IPS-NIHi11 (cell line): ENCODE measurements at regions not wholly inside any gene's neighbourhood (a gene's known extent, or its start where the extent isn't known, plus 50 kb on each side); places are given as distances from the start of the nearest gene placed in this dataset.

Experiments
- DNase-seq: peaks from one replicate; pipeline ENCODE4 v3.0.0; 2012; ENCODE audit warnings: mixed read lengths, low spot score

DNA sequence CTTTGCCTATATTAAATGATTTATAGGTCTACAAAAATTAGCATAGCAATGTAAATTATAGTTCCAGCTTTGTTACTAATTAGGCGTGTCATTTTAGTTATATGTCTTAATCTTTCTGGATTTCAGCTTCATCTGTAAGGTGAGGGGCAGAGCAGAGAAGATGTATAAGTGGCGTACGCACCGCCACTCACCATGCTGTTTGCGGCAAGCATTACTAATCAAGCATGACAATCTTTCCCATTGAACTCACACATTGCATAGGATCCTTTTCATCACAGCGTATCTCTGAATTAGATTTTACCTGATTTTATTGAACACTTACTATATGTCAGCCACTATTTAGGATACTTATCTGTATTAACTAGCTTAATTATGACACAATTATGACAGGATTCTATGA is 183.6 kb upstream of the DLGAP1 start:
- DNase-seq = no peak

DNA sequence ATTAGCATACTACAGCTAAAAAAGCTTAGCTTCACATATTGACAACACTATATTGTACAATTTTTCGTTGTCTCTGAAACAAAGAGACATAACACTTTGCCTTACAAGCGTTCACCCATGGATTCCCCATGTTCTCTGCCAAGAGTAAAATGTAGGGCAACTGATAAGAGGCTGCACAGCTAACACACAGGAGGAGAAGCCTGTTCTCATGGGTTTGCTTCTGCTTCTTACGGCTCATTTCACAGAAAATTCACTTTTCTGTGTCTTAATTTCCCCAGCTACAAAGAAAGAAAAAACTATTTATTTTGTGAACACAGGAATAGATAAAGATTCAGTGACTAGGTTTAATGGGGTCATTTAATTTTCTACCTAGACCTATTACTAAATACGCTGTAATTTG is 182.8 kb upstream of the DLGAP1 start:
- no peak for DNase-seq

DNA sequence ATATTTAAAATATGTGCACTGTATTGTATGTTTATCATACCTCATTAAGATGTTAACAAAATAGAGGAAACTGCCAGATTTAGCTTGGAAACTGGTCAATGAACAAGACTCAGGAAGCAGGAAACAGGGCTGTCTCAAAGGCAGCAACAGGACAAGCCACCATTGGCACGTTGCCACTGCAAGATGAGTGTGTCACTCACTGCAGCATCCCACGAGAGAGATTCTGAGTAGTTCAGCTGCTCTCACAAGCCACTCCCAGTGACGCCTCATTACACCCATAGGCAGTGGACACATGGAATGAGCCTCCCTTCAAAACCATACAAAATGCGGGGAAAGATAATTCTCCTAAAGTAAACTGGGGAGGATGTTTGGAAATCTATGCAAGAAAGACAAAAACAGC is 181.9 kb upstream of the DLGAP1 start:
- no peak for DNase-seq

DNA sequence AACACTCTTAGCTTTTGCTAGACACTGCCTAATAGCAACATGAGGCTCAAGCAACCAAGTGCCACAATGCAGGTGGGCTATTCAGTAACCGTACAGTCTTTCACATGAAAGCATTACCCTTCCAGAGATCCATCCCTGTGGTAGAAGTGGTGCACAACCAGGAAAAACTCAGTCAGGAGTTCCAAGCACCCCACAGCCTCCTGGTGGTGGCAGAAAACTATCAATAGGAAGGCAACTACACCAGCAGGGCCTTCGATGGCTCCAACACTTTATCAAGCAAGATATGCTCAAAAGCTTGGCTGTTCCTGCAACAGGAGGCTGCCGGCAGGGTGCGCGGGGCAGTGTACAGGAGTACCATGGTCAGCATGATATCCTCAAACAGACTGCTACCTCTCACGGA is 176.1 kb upstream of the DLGAP1 start:
- peak; percentile 13 for DNase-seq

DNA sequence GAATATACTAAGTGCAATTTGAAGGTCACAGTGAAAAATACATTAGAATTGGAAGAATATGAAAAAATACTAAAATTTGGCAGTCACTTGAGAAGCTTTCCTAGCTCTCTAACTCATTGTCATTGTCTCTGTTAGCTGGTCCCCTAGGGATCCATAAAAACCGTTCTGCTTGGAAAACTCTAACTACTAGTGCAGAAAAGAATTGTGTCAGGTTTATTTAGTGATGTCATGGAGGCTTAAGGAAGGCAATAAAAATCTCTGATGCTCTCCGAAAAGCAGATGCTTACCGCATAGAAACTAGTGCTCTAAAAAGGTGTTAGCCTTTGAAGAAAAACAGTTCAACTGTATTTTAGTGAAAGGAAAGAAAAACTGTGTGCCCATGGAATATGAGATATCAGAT is 150.1 kb upstream of the DLGAP1 start:
- DNase-seq = no peak

DNA sequence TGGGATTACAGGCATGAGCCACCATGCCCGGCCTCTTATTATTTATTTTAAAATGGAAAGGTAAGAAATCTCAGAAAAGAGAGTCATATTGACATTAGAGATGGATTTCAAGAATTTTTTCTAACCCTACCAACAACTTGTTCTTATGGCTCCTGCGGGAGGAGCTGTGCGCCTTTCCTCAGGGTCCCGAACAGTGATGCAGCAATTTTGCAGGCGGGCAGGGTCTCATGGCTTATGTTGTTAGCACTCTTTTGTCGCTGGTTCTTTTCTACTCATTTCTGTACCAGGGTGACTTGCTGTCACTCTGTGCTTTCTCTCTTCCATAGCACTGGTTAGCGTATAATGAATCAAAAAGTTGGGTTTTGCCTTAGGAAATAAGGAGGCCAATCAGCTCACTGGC is 148.8 kb upstream of the DLGAP1 start:
- peak; percentile 10 for DNase-seq

DNA sequence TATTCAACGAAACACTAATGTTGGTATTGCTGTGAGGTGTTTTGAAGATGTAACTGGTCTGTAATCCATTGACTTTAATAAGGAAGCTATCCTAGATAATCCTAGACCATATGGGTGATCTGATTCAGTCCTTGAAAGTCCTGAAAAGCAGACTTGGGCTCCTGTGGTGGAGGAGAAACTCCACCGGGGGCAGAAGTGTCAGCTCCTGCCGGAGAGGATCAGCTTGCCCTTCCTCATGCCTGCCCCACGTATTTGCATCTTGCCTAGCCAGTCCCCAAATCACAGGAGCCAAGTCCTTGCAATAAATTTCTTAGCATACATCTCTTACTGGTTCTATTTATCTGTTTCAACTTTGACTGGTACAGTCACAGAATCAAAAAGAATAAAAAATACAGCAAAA is 144.2 kb upstream of the DLGAP1 start:
- DNase-seq = peak; percentile 25

DNA sequence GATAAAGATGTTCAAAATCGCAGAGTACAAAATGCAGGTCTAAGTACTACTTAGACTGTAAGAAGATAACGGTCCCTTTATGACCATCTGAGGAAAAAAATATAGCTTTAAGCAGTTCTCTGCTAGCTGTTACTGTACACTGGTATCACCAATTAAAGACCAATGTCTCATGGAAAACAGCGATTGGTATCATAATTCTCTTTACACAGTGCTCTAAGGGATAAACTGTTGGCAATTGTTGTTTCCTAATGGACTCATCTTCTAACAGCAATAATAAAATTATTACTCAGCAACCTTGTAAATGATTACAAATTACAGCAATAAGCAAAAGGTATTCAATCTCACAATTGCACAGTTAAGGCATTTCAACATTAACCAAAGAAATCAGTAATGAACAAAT is 142.2 kb upstream of the DLGAP1 start:
- DNase-seq = no peak

DNA sequence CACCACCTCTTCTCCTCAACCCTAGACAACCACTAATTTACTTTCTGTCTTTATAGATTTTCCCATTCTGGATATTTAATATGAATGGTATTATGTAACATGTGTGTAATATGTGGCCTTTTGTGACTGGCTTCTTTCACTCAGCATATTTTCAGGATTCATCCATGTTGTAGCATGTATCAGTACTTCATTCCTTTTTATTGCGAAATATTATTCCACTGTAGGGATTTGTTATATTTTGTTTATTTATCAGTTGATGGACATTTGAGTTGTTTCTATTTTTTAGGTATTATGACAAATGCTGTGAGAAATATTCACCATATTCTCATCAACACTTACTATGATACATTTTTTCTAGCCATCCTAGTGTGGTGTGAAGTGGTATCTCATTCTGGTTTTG is 138.8 kb upstream of the DLGAP1 start:
- no peak for DNase-seq

DNA sequence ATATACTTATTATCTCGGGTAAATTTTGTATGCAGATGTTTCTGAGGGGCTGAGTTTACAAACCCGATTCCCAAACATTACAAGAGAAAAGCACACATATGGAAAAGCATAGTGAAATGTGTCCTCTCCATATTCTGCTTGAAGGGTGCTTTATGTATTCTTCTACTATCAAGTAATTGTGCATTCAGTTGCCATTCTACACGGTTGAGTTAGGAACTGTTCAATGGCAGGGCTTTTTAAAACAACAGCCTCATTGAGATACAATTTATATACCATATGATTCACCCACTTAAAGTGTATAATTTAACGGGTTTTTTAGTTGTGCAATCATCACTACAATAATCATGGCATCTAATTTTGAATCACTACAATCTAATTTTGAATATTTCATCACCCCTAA is 138.4 kb upstream of the DLGAP1 start:
- no peak for DNase-seq

DNA sequence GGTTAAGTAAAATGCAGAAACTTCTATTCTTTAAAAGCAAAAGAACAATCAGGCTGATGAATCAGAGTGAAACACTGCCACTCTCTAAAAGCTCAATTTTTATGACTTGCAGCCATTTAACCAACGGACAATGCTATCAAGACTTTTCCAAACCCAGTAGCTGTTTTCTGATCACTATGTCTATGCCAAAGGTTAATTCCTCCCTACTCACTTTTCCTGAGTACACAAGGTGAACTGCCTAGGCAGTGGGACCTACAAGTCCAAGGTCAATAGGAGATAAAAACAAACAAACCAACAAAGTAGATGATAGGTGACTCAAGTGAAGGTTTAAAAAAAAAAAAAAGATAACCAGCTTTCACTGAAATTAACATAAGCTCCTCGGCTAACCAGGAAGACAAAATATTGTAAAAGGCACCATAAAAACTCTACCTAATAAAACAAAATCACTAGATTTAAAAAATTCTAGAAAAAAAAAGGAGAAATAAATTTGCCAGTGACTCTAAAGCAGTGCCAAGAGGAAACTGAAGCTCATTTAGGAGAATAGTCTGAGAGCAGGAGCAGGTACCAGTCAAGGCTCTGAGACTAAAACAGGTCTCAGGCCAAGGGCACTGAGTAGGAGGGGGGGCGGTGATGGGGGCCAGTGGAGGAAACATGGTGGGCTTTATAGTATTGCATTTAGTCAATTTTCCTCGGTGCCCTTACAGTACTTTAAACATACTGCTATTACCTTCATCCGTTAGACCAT is 134.1 kb upstream of the DLGAP1 start:
- DNase-seq = no peak

DNA sequence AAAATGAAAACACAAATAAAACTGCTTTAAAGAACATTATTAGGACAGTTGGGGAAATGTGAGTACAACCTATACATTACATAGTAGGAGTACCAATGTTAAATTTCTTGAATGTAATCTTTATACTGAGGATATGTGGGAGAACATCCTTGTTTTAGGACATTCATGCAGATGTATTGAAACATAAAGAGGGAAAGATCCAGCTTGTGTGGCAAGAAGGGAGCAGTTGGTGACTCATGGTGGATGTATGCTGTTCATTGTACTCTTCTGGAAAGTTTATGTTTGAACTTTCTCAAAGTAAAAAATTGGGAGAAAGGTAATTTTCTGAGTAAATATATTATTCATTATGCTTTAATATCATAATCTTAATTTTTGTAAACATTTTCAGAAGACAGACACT is 132.1 kb upstream of the DLGAP1 start:
- DNase-seq = no peak

DNA sequence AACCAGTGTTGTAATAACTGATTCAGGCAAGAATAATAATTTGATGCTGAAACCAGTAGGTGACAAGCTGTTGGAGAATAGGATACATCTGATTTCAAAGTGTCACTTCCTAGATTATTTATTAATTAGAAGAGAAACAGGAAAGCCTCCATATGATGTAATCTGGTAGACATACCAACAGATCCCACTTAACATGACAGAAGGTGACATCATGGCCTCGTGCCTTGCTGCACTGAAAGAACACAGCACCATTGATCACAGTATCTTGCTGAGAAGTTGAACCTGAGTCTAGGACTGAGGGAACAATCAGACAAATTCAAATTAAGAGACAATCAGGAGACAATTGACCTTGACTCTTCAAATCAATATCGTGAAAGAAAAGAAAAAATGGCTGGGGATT is 131.6 kb upstream of the DLGAP1 start:
- DNase-seq = no peak

DNA sequence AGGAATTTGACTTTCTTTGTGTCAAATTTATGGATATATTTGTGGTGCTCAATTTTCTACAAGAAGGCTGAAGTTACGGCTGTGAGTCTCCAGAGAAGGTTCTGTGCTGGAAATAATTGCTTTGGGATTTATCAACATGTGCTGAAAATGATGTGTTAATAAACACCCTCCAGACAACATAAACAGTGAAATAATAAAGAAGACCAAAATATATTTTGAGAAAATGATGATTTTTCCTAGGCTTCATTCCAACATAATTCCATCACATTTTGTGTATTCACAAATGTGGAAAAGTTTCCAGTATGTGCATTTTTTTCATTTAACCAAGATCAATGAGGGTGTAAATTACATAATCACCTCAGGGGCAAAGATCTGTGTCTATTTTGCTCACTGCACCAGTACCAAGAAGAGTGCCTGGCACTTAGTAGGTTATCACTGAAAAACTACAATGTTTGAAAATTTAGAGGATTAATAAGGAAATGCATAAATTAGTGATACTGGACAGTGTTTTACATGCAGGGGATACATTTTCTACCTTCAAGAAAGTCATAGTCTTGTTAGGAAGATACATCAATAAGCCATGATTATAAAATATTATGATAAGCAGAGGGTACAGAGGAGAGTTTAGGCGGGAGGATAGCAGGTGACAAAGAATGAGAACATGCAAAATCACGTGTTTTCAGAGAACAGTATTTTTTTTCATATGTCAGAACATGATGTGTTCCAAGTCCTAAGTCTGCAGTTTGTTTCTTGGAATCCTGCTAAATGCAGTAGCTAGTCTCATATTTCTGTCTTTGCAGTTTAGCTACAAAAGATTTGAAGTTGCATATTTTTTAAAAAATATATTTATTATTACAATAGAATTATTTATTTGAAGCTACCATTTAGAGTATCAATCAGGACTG is 127.6 kb upstream of the DLGAP1 start:
- DNase-seq = no peak

DNA sequence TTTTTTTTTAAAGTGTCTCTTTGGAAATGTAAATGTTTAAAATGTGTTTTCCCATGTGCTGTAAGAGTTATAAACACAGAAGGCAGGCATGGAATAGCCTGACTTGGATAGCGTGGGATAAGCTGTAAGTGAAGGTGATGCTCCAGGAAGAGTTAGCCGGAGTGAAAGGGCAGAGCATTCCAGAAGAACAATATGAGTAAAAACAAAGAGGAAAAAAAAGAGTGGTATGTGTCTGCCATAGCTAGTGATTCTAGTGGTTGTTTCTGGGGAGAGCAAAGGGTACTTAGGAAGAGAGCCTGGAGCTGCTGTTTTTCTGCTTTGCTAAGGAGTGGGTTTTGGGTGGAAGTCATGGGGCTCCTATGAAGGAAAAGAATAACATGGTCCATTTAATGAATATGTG is 126.9 kb upstream of the DLGAP1 start:
- DNase-seq = peak; percentile 5

DNA sequence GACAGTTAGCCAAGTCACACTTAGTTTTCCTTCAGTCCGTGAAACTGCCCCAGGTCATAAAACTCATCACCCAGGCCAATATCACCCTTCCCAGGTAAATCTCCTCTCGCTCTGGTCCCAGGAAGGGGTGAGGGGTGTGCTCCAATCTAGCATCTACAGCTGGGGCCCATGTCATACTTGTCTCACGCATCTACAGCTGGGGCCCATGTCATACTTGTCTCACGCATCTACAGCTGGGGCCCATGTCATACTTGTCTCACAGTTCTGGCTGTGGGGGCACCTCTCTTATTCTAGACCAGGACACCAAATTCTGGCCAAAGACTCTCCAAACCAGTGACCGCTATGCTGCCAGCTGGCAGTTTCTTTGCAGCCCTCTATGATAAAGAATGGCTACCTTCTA is 123.3 kb upstream of the DLGAP1 start:
- DNase-seq = no peak

DNA sequence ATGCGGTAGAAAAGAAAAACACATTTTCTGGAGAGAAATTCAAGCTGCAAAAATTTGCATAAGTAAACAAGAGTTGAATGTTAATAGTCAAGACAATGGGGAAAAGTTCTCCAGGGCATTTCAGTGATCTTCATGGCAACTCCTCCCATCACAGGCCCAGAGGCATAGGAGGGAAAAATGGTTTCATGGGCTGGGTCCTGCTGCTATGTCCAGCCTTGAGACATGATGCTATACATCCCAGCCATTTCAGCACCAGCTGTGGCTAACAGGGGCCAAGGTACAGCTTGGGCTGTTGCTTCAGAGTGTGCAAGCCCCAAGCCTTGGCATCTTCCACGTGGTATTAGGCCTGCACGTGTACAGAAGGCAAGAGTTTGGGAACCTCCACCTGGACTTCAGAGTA is 118.6 kb upstream of the DLGAP1 start:
- DNase-seq = no peak

DNA sequence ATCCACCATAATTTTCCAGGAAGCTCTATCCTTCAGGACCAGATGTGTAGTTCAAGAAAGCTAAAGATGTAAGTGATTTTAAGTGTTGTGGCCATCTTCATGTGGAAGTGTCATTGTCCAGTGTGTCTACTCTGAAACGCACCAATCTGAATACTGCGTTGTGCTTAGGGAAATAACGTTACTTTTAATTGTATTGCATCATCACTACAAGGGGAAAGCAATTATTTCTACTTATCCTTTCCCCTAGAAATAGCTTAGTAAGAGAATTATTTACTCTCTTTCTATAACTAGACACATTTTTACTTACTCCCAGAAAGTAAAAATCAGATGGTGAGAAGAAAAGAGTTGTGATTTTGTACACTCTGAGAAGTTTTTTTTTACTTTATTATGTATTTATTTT is 102.4 kb upstream of the DLGAP1 start:
- no peak for DNase-seq

DNA sequence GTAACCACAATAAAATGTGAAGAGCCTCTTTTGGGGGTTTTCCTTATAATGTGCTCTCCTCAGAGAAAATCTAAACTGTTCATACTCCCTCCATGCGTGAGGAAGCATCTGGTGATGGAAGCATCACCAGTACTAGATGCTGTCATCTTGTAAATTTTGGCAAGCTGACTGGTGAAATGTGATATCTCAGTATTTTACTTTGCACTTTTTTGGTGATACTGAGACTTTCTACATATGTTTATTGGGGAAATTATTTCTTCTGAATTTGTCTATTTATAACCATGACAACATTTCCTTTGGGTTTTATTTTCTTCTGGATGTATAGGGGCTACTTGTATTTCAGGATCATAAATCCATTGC is 95.9 kb upstream of the DLGAP1 start:
- DNase-seq = no peak

DNA sequence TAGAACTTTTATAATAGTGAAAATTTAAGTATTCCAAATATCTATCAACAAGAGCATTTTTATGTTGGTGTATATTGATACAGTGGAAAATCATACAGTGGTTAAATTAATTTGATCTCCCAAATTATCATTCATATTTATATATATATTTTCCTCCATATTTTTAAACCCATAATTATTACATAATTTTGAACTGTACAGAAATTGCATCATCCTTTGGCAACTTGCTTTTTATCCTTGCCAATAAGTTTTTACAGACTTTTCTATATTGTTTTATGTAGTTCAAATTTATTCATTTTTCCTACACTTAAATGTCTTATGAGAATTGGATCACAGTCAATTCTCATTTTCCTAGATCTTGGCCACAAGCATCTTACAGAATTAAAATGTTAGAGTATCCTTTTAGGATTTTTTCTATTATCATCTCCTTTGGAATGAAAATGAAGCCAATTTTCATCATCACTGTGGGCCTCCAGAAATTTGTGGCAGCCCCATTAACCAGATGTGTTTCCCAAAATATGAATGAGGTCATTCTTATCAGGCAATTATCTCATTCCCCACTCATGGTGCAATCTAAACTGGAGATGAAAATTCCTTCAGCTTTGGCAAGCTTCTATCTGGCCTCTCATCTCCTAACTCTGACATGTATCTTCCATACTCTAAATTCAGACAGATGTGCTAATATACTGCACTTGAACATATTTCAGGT is 94.2 kb upstream of the DLGAP1 start:
- DNase-seq = no peak

DNA sequence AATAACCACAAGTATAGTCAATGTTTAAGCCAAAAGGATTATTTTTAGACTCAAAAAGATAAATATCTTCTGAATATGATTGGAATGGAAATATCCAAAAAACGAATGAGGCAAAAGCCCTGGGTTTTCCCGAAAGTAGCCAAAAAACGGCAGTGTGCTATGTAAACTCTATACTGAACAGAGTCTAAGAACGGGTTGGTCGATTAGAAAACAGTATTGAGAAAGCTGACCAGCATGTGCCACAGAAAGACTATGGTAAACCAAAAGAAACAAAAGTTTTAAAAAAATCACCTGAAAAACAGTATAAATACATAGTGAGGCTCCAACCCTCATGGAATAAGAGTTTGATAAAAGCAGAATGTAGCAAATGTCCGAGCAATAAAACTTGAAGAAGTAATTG is 92.0 kb upstream of the DLGAP1 start:
- DNase-seq = no peak

DNA sequence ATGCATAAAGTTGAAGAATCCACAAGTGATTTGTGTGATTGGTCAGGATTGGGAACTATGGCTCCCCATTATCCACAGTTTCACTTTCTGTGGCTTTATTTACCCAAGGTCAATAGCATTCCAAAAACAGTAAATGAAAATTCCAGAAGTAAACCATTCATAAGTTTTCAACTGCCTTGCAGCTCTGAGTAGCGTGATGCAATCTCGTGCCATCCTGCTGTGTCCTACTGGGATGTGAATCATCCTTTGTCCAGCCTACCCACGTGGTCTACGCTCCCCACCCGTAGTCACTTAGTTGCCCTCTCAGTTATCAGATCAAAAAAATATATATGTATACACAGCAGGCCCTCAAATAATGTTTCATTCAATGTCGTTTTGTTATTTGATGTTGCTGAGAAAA is 89.0 kb upstream of the DLGAP1 start:
- no peak for DNase-seq

DNA sequence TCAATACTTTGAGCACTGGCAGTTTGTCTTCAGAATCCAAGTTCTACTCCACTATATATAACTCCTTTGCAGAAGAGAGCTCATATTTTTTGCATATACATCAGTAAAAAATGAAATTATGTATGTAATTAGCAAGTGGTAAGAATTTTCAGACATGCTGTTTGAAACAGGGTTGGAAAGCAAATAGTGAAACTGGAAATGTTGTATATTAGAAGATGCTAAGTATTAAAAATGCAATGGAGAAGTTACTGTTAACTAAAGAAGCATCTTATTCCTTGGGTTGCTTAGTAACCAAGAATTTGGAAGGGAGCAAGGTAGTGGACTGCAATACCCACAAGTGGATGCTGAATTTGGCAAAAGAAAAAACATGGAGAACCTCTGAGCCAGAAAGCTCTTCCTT is 88.6 kb upstream of the DLGAP1 start:
- DNase-seq = no peak
